Omental fat pad (tissue), 3 donors: ENCODE measurements at regions not wholly inside any gene's neighbourhood (a gene's known extent, or its start where the extent isn't known, plus 50 kb on each side); places are given as distances from the start of the nearest gene placed in this dataset.

Source experiments
- ATAC-seq: fragments of 150-250 bp; one replicate; pipeline ENCODE4 v1.9.1; 2016; ENCODE audit warnings: mild to moderate bottlenecking, moderate library complexity; ENCODE audit not compliant: low FRiP score
- DNase-seq: peaks from one replicate; pipeline ENCODE4 v3.0.0-alpha.2; 2019; ENCODE audit warnings: low spot score
- TF ChIP-seq, protein P1 (sequence below), 3 donors: fragments of 450-650 bp; IDR thresholded peaks; one replicate each; pipeline ENCODE4 v1.5.1; 2016 to 2017; ENCODE audit warnings: antibody characterized with exemption in 3 of 3, mild to moderate bottlenecking in 3 of 3, moderate library complexity in 2 of 3

GRCh38 chr2:226446406-226447001 lies 353.1 kb downstream of the IRS1 start:
- DNase-seq (no peak), ATAC-seq (no peak)
- TF ChIP-seq, protein P1, sequence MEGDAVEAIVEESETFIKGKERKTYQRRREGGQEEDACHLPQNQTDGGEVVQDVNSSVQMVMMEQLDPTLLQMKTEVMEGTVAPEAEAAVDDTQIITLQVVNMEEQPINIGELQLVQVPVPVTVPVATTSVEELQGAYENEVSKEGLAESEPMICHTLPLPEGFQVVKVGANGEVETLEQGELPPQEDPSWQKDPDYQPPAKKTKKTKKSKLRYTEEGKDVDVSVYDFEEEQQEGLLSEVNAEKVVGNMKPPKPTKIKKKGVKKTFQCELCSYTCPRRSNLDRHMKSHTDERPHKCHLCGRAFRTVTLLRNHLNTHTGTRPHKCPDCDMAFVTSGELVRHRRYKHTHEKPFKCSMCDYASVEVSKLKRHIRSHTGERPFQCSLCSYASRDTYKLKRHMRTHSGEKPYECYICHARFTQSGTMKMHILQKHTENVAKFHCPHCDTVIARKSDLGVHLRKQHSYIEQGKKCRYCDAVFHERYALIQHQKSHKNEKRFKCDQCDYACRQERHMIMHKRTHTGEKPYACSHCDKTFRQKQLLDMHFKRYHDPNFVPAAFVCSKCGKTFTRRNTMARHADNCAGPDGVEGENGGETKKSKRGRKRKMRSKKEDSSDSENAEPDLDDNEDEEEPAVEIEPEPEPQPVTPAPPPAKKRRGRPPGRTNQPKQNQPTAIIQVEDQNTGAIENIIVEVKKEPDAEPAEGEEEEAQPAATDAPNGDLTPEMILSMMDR (IDR thresholded peaks at IDR 0.05) = no peak

- DNase-seq = no peak
- TF ChIP-seq, protein P1 (IDR thresholded peaks at IDR 0.05) = no peak
- no peak for ATAC-seq
These were observed 354.3 kb downstream of the IRS1 start for GRCh38 chr2:226445216-226445861.

DNA sequence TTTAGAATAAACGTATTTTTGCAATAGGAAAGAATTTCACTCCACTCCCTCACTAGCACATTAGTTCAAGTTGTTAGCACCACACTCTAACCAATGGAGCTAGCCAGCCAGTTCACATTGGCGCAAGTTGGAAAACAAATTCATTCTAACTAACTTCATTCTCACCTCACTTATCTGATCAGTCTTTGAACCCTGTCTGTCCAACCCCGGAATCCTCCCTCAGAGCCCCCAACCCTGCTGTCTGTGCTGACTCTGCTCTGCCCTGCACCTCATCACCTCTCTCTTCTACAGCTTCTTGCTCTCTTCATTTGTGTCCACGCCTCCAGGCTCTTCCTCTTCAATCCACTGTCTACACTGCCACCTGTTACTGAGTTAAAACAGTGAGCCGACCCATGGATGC lies 356.5 kb downstream of the IRS1 start:
- ATAC-seq = no peak
- no peak for DNase-seq
- TF ChIP-seq, protein P1 (IDR thresholded peaks at IDR 0.05) = no peak

DNA sequence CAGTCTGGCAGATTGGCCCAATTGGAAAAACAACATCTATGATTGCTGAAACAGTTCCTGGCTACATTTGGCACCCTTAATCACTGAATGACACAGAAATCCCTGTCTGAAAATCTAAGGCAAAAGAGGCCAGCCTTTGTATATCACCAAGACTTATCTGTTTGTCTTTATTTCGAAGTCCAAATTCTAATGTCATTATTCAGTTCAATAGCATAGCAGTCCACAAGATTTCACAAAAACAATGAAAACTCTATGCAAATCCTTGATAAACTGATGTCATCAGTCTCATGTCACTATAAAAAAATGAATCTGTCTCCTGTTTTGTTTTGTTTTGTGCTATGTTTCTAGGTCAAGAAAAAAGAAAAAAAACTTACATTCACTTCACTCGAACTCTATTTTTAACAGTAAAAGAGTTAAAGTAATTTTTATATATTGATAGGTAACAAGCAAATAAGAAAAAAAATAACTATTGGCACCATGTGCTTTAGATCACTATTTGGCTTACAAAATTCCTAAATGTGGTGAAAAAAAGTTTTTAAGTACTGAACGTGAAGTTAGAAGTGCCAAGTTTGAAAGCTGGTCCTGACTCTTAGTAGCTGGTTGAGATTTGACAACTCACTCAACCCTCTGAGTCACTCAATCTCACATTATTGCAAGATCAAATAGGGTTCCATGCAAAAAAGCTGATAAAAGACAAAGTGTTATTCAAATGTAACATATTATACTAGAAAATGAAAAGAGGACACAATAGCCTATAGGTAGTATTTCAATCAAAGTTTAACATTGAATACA lies 359.3 kb downstream of the IRS1 start:
- no peak for DNase-seq
- no peak for ATAC-seq
- TF ChIP-seq, protein P1 (IDR thresholded peaks at IDR 0.05) = no peak

- TF ChIP-seq, protein P1 (IDR thresholded peaks at IDR 0.05) = no peak
- ATAC-seq = no peak
- DNase-seq = no peak
These were observed 360.3 kb downstream of the IRS1 start for GRCh38 chr2:226439337-226439736.

DNA sequence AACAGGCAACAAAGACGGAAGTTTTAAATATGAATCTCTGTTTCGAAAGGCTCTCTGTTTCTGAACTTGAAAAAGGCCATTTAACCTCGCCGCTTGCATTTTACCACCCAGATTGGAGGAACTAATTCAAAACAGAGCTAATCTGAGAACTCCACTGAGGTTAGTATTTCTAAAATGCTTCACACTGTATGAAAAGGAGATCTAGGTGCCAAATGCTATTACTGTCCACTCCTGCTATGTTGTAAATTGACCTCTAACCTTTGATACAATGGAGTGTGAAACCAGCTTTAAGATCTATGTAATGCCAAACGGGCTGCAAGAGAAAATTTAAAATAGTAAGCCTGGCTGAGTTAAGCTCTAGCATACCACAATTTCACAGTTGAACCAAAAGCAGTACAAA lies 364.5 kb downstream of the IRS1 start:
- no peak for ATAC-seq
- TF ChIP-seq, protein P1 (IDR thresholded peaks at IDR 0.05) = no peak
- DNase-seq = no peak
